ENCODE measurements at regions not wholly inside any gene's neighbourhood (a gene's known extent, or its start where the extent isn't known, plus 50 kb on each side); places are given as distances from the start of the nearest gene placed in this dataset.

DNA sequence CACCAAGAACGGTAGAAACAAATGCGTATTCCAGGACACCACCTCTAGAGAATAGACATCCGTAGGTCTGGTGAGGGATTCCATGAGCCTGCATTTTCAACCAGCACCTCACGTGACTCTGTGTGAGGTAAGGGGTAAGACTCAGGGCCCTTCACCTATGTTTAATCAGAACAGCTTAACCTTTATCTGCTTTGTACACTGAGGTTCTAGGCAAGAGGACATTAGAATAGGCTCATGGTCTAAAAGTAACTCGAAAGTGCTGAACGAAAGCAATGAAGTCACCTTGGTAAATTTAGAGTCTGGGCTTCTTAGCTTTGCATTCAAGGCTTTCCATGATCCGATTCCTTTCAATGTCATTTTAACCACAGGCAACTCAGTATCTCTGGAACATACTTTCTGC is 270.5 kb upstream of the CADM1 start:
- no peak for DNase-seq

DNA sequence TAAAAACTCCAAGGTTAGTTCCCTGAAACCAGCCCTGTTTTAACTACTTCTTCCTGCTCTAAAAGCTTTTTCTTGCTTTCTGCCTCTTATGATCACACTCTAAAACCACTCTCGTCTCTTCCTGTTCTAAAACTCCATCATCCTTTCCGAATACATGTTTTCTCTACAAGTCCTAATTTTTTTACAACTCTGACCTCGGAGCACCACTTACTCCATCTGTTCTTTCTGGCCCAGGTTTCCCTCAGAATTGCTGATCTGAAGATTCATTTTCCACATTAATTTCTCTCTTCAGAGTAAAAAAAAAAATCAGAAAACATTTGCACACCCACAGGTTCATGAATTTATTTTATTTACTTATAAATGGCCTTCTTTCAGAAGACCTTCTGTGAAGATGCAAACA is 265.7 kb upstream of the CADM1 start:
- no peak for DNase-seq

DNA sequence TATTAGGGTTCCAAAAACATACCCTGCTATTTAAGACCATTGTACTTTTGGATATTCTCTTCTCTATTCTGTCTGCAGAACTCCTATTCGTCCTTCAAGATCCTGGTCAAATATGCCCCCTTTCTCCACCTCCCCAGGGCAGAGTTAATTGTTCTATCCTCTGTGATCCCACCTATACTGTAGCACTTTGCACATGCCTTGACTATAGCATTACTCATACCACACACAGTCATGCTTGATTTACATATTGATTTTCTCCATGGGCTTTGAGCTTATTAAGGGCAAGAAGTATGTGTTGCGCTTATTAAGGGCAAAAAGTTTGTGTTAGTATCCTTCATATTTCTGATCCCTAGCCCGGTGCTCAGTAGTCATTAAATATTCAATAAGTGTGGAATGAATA is 263.7 kb upstream of the CADM1 start:
- DNase-seq: no peak

GRCh38 chr11:115767047-115767802 is 263.0 kb upstream of the CADM1 start:
- DNase-seq: no peak

DNA sequence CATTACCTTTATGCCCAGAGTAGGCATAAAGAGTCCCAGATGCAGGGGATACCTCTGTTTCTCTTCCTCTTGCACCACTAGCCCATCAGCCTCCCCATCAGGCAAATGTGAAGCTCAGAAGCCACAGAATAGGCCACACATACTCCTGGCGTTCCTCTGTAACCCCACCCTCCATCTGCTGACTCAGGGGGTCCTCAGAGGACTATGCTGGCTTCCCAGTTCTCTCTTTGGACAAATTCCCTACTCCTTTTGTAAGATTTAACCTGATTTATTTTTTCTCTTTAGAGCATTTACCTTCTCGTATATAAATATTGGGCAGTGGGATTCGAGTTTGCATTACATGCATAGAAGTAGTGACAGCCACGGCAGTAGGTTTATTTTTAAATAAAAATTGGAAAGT is 262.3 kb upstream of the CADM1 start:
- no peak for DNase-seq

- DNase-seq: no peak
Measured at GRCh38 chr11:115765803-115766239, 261.6 kb upstream of the CADM1 start.

GRCh38 chr11:115764176-115764575 is 260.0 kb upstream of the CADM1 start:
- no peak for DNase-seq

GRCh38 chr11:115761817-115762216 is 257.6 kb upstream of the CADM1 start:
- no peak for DNase-seq

DNA sequence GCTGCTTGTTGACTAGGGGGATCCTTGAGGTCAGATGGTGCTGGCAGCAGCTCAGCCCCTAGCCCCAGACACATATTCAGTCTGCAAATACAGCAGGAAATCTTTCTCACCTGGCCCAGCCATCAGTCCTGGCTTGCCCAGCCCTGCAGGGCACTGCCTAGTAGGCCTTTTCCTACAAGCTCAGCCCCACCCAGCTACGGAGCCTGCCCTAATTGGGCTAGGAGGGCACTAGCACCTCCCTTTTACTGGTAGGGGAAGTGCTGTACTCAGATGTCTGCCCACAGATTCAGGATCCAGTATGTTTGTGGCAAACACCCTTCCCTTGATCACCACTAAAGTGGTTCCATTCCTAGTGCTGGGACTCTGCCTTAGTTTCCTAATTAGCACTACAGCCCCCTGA is 257.1 kb upstream of the CADM1 start:
- DNase-seq: no peak

DNA sequence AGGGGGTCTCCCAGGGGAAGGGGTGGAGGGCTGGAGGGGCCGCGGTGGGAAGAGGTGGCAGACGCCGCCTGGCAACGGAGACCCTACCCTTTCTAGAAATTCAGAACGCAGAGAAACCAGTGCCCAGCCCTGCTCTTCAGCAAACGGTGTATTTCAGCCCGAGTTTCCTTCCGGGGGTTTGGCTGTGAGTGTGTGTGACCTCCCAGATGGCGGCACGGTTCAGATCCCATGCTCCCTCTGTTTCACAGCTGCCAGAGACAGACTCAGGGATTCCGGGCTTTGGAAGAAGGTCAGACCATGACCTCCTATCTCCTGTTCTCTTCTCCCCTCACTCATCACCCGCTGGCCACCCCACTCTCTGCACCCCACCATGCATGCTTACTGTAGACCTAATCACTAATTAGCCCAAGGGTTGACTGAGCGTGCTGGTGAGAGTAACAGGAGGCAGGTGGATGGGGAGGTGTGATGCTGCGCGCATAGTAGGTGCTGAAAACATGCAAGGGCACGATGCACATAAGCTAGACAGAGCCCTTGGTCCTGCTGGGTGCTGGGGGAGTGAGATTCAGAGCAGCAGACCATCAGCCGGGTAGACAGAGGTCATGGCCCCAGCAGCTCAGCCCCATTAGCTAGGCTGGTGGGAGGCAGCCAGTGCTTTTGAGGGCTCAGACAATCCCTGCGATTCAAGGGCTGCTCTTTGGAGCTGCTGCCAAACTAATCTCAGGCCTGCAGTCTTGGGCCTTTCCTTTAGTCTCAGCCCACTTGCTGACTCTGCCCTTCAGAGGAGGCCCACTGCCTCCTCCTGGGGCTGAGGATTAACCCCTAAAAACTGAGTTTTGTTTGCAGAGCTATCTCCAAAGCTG is 256.5 kb upstream of the CADM1 start:
- DNase-seq: no peak

DNA sequence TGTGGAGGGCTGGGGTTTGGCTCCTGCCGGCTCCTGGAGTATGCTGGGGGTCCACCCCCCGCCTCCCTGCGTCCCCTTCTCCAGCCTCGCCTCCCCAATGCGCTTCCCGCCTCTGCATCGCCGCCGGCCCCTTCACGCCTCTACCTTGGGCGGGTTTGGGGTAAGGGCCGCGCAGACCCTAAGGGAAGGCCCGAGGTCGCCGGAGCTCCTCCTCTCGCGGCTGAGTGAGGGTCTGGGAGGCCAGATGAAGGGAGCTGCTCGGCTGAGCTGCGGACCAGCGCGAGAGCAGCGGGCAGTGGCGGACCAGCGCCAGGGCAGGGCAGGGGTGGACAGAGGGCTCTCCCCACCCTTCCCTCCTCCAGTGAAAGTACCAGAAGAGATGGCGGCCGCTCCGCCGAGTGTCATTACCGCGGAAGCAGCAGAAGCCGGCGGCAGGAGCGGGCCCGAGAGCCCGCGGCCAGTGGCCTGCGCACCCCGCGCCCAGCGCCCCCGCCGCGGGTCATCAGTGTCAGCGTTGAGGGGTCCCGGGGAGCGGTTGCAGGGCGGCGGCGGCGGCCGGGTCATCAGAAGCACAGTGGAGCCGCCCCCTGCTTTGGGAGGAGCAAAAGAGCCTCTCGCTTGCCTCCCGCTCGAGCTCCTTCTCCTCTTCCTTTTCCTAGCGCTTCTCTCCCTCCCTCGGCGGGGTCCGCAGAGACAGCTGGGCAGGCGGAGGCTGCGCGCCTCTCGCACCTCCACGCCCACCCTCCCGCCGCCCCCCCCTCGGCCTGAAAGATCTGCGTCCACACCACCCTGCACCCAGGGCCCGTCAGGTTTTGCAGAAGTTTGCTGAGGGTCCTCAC is 255.6 kb upstream of the CADM1 start:
- no peak for DNase-seq

- no peak for DNase-seq
Measured at GRCh38 chr11:115758011-115758410, 253.8 kb upstream of the CADM1 start.

- no peak for DNase-seq
Measured at GRCh38 chr11:115751243-115752015, 247.2 kb upstream of the CADM1 start.

GRCh38 chr11:115745610-115746512 is 241.6 kb upstream of the CADM1 start:
- no peak for DNase-seq

DNA sequence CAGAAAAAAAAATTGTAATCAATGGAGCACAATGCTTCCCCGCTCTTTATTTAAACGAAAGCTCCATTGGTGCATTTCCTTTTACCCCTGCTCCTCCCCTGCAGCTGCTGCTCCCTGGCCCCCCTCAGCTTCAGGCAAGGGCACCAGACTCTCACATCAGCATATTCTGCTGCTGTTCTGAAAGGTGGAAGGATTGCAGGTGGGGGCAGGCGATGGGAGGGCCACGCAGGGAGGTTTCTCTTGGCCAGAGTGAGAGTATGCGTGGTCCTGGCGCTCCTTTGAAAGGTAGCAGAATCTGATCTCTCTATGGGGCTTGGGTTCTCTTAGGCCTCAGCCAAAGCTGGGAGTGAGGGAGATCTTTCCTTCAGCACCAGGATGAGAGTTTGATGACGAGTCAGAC is 240.9 kb upstream of the CADM1 start:
- DNase-seq: no peak

- DNase-seq: no peak
Measured at GRCh38 chr11:115743719-115744118, 239.5 kb upstream of the CADM1 start.

GRCh38 chr11:115741376-115742107 is 237.3 kb upstream of the CADM1 start:
- no peak for DNase-seq

- DNase-seq: no peak
Measured at GRCh38 chr11:115740324-115740723, 236.1 kb upstream of the CADM1 start.

DNA sequence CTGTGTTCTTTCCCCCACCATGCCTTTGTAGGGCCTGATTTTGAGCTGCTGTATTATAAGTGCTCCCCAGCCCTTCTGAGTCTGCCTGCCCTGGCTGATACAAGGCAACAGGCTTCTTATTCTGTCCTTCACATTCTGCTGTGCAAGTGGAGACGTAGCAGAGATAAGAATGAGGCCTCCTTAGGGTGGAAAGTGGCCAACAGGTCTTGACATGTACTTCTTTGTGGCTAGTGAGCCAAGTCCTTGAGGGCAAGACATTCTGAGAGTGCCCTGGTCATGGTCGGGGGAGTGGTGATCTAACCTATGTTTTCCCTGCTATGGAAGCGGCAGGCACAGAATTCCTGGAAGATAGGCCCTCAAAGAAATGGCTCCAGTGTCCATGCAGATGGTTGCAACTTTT is 235.7 kb upstream of the CADM1 start:
- DNase-seq: no peak

GRCh38 chr11:115739146-115739545 is 234.9 kb upstream of the CADM1 start:
- no peak for DNase-seq

DNA sequence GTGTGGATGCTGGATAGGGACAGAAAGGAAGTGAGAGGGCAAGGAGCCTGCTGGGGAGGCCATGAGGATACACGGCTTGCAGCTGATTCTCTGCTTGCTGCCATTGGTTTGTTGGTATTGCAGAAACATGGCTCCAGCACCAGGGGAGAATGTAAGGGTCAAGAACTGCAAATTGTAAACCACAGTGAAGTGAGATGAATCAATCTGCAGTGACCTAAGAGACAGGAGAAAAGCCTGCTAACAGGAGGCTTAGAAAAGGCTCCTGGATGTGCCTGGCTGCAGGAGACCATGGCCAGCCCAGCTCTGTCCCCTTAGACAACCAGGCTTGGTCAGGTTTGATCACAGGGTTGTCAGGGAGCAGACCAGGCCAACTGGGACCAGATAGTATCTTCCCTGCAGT is 233.7 kb upstream of the CADM1 start:
- no peak for DNase-seq

Data from activated CD4-positive, alpha-beta T cell treated with anti-CD3 and anti-CD28 coated beads, Interleukin-2, amount 50 U/mL, for 4 hours (primary cell).